ENCODE measurements at regions not wholly inside any gene's neighbourhood (a gene's known extent, or its start where the extent isn't known, plus 50 kb on each side); places are given as distances from the start of the nearest gene placed in this dataset.

DNA sequence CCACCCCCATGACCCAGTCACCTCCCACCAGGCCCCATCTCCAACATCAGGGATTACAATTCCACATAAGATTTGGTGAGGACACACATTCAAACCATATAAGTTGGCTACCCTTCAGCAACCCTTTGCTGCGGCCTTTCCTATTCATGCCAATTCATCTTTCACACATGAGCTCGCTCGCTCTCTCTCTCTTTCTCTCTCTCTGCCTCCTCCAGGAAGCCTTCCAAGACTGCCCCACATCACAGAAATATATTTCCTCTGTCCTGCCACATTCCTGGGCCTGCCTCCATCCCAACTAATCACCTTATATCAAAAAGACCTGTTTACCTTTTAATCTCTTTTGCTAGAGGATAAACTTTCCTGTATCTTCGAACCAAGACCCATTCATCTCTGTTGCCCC is 188.9 kb downstream of the TTC32 start (continued):
- TF ChIP-seq SUPT20H (IDR thresholded peaks at IDR 0.05; ENCODE audit: borderline replicate concordance, control insufficient read depth, low read depth, low read length): no peak
- TF ChIP-seq BCL3 (IDR thresholded peaks at IDR 0.05; ENCODE audit: borderline replicate concordance, insufficient read depth, low read depth, low read length, poor library complexity, severe bottlenecking): no peak
- no peak for TF ChIP-seq STAT3 (IDR thresholded peaks at IDR 0.05; ENCODE audit: low read depth, low read length)
- TF ChIP-seq HDAC2 (IDR thresholded peaks at IDR 0.05): no peak
- no peak for TF ChIP-seq PAX8 (IDR thresholded peaks at IDR 0.05)
- TF ChIP-seq HDGF (IDR thresholded peaks at IDR 0.05): no peak
- TF ChIP-seq E2F4 (IDR thresholded peaks at IDR 0.05; ENCODE audit: low read depth, low read length): no peak

DNA sequence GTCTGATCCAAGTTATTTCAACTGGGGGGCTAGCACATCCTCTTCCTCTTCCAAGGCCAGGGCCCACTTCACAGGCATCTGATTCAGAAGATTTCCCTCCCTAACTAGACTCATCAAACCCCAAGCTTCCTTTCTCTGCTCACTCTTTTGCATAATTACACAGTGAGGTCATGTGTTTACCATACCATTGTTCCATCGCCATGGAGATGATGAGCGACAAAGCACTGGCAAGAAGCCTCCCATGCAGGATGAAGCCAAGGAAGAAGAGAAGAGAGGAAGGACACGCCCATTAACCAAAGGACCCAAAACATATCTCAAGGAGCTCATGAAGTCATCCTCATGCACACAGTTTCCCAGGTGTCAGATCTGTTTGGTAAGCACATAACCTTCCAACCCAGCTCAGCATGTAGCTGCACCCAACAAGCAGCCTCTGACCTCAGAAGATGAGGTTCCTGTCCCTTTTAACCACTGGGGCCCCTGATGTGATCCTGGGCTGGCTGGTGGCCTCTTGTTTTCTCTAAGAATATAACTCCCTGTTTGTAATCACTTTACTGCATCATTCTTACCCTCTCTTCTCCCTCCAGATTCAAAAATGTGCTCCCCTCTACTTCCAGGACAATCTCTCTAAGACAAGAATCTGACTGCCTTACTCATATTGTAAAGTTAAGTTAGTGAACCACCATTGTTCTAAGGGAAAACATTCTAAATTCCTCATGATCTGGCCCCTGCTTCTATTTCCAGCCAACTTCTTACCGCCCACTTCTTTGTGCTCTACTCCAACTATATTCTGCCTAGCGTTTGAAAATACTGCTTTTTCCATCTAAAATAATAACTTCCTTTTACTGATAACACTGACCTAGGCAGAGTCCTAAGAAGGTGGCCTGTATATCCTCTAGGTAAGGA is 190.1 kb downstream of the TTC32 start:
- Histone ChIP-seq H3K4me2 (ENCODE audit: control insufficient read depth, insufficient read depth) (no peak overlapping the region), H3K27ac (ENCODE audit: control insufficient read depth, insufficient read depth) (no peak overlapping the region), H3K9me3 (replicated peaks; ENCODE audit: control insufficient read depth, insufficient read depth, low read length) (no peaks in the 10 kb centered on the region), H3K4me3 (no peak overlapping the region), H2AFZ (ENCODE audit: control insufficient read depth, low read depth, low read length) (no peak overlapping the region), H4K20me1 (ENCODE audit: control insufficient read depth, insufficient read depth) (no peaks in the 10 kb centered on the region), H3K27me3 (replicated peaks in 1 of 2; ENCODE audit: control insufficient read depth in 2 of 2, insufficient read depth in 2 of 2, low read length in 1 of 2) (no peaks in the 10 kb centered on the region), H3K79me2 (ENCODE audit: control insufficient read depth, insufficient read depth, low read length) (no peaks in the 10 kb centered on the region), H3K4me1 (ENCODE audit: control insufficient read depth, insufficient read depth, low read length) (no peaks in the 10 kb centered on the region), H3K36me3 (ENCODE audit: control insufficient read depth in 2 of 2, insufficient read depth in 2 of 2, low read length in 1 of 2) (no peaks in the 10 kb centered on the region), H3K9ac (ENCODE audit: control insufficient read depth, insufficient read depth, low read length) (no peak overlapping the region)
- WGBS (ENCODE audit: insufficient coverage, insufficient replicate concordance, low lambda C conversion rate, missing lambda C conversion rate): 33% methylated on average over 5 of the region's 5 CpGs
- no TSS peak for BruUV-seq (replicated peaks)
- SMC1A ChIA-PET (ENCODE audit: uncharacterized antibody, unreplicated experiment): no interaction called here
- FAIRE-seq (no peak), ATAC-seq (no peak), DNase-seq (ENCODE audit: low read depth, low spot score) (no peak)
- intact Hi-C loops (cut with micrococcal nuclease; ENCODE audit: unreplicated experiment): no loop called here
- RAD21 ChIA-PET (ENCODE audit: unreplicated experiment): no interaction called here
- in situ Hi-C loops (cut with MboI): no loop called here
- CTCF ChIA-PET: no interaction called here
- POLR2A ChIA-PET: no interaction called here
- TF ChIP-seq E4F1 (IDR thresholded peaks at IDR 0.05; ENCODE audit: borderline replicate concordance, partially characterized antibody) (no peak), MLLT1 (IDR thresholded peaks at IDR 0.05) (no peak), SIX5 (IDR thresholded peaks at IDR 0.05; ENCODE audit: low read depth, low read length, severe bottlenecking) (no peak), IKZF1 (conservative IDR thresholded peaks at IDR 0.05) (no peak), BHLHE40 (IDR thresholded peaks at IDR 0.05; ENCODE audit: borderline replicate concordance in 1 of 2, low read depth in 2 of 2, low read length in 1 of 2) (no peak), JUND (IDR thresholded peaks at IDR 0.05; ENCODE audit: low read depth, low read length) (no peak)

All from GM12878 (cell line).